ENCODE measurements at regions not wholly inside any gene's neighbourhood (a gene's known extent, or its start where the extent isn't known, plus 50 kb on each side); places are given as distances from the start of the nearest gene placed in this dataset.

- no TSS peak for BruUV-seq (replicated peaks)
- ChIA-PET CTCF (no interaction called here), POLR2A (no interaction called here)
- Histone ChIP-seq H3K27me3 (ENCODE audit: control insufficient read depth, insufficient read depth, low read length) (no peaks in the 10 kb centered on the region), H3K36me3 (ENCODE audit: control insufficient read depth, insufficient read depth, low read length) (no peaks in the 10 kb centered on the region), H3K9me3 (ENCODE audit: control insufficient read depth, insufficient read depth, low read depth, low read length) (no peaks in the 10 kb centered on the region), H3K4me1 (ENCODE audit: control insufficient read depth, insufficient read depth, low read length) (no peaks in the 10 kb centered on the region), H3K4me3 (ENCODE audit: low read depth in 2 of 2, low read length in 2 of 2) (no peak overlapping the region), H3K27ac (ENCODE audit: low read length) (no peak overlapping the region)
- no peak for TF ChIP-seq SIN3A (IDR thresholded peaks at IDR 0.05; ENCODE audit: borderline replicate concordance, insufficient read depth, low read depth, low read length)
- TF ChIP-seq, protein P1, sequence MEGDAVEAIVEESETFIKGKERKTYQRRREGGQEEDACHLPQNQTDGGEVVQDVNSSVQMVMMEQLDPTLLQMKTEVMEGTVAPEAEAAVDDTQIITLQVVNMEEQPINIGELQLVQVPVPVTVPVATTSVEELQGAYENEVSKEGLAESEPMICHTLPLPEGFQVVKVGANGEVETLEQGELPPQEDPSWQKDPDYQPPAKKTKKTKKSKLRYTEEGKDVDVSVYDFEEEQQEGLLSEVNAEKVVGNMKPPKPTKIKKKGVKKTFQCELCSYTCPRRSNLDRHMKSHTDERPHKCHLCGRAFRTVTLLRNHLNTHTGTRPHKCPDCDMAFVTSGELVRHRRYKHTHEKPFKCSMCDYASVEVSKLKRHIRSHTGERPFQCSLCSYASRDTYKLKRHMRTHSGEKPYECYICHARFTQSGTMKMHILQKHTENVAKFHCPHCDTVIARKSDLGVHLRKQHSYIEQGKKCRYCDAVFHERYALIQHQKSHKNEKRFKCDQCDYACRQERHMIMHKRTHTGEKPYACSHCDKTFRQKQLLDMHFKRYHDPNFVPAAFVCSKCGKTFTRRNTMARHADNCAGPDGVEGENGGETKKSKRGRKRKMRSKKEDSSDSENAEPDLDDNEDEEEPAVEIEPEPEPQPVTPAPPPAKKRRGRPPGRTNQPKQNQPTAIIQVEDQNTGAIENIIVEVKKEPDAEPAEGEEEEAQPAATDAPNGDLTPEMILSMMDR (IDR thresholded peaks at IDR 0.05), result no peak
- TF ChIP-seq POLR2AphosphoS5 (IDR thresholded peaks at IDR 0.05; ENCODE audit: low read depth, low read length), result no peak
- TF ChIP-seq TCF7L2 (IDR thresholded peaks at IDR 0.05; ENCODE audit: low read depth, low read length), result no peak
- TF ChIP-seq, protein P2, sequence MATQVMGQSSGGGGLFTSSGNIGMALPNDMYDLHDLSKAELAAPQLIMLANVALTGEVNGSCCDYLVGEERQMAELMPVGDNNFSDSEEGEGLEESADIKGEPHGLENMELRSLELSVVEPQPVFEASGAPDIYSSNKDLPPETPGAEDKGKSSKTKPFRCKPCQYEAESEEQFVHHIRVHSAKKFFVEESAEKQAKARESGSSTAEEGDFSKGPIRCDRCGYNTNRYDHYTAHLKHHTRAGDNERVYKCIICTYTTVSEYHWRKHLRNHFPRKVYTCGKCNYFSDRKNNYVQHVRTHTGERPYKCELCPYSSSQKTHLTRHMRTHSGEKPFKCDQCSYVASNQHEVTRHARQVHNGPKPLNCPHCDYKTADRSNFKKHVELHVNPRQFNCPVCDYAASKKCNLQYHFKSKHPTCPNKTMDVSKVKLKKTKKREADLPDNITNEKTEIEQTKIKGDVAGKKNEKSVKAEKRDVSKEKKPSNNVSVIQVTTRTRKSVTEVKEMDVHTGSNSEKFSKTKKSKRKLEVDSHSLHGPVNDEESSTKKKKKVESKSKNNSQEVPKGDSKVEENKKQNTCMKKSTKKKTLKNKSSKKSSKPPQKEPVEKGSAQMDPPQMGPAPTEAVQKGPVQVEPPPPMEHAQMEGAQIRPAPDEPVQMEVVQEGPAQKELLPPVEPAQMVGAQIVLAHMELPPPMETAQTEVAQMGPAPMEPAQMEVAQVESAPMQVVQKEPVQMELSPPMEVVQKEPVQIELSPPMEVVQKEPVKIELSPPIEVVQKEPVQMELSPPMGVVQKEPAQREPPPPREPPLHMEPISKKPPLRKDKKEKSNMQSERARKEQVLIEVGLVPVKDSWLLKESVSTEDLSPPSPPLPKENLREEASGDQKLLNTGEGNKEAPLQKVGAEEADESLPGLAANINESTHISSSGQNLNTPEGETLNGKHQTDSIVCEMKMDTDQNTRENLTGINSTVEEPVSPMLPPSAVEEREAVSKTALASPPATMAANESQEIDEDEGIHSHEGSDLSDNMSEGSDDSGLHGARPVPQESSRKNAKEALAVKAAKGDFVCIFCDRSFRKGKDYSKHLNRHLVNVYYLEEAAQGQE (IDR thresholded peaks at IDR 0.05; ENCODE audit: insufficient read depth in 1 of 2, low read depth in 2 of 2, low read length in 1 of 2), result no peak
- no peak for DNase-seq (ENCODE audit: low read depth, low spot score)
- ATAC-seq, result no peak
- intact Hi-C loops (cut with micrococcal nuclease; ENCODE audit: unreplicated experiment), result no loop called here
- in situ Hi-C loops (cut with HindIII; ENCODE audit: low pct_unique_long_range_greater_than_20kb, low sequenced_read_pairs), result no loop called here
These were observed 194.3 kb downstream of the KIF18A start for GRCh38 chr11:27913650-27914049.

- no peaks in the 10 kb centered on the region for H3K4me1 ChIP-seq (ENCODE audit: control insufficient read depth, insufficient read depth, low read length)
- no peaks in the 10 kb centered on the region for H3K27me3 ChIP-seq (ENCODE audit: control insufficient read depth, insufficient read depth, low read length)
- TF ChIP-seq, protein P2 (IDR thresholded peaks at IDR 0.05; ENCODE audit: insufficient read depth in 1 of 2, low read depth in 2 of 2, low read length in 1 of 2), result no peak
- TF ChIP-seq SIN3A (IDR thresholded peaks at IDR 0.05; ENCODE audit: borderline replicate concordance, insufficient read depth, low read depth, low read length) (no peak), POLR2AphosphoS5 (IDR thresholded peaks at IDR 0.05; ENCODE audit: low read depth, low read length) (no peak), TCF7L2 (IDR thresholded peaks at IDR 0.05; ENCODE audit: low read depth, low read length) (no peak)
- TF ChIP-seq, protein P1 (IDR thresholded peaks at IDR 0.05), result no peak
- H3K36me3 ChIP-seq (ENCODE audit: control insufficient read depth, insufficient read depth, low read length), result no peaks in the 10 kb centered on the region
- H3K27ac ChIP-seq (ENCODE audit: low read length), result no peak overlapping the region
- DNase-seq (ENCODE audit: low read depth, low spot score), result no peak
- H3K4me3 ChIP-seq (ENCODE audit: low read depth in 2 of 2, low read length in 2 of 2), result no peak overlapping the region
- POLR2A ChIA-PET, result no interaction called here
- CTCF ChIA-PET, result no interaction called here
- no peaks in the 10 kb centered on the region for H3K9me3 ChIP-seq (ENCODE audit: control insufficient read depth, insufficient read depth, low read depth, low read length)
- in situ Hi-C loops (cut with HindIII; ENCODE audit: low pct_unique_long_range_greater_than_20kb, low sequenced_read_pairs) (no loop called here), intact Hi-C loops (cut with micrococcal nuclease; ENCODE audit: unreplicated experiment) (no loop called here)
- no TSS peak for BruUV-seq (replicated peaks)
- ATAC-seq, result no peak
These were observed 195.0 kb downstream of the KIF18A start for GRCh38 chr11:27912916-27913315.
